C4-2B (cell line): ENCODE measurements at regions not wholly inside any gene's neighbourhood (a gene's known extent, or its start where the extent isn't known, plus 50 kb on each side); places are given as distances from the start of the nearest gene placed in this dataset.

Experiments
- ZFX ChIP-seq: fragments of 450-650 bp; IDR thresholded peaks from 2 replicates; pipeline ENCODE4 v1.6.1; 2017
- TF ChIP-seq, protein P1 (sequence below): fragments of 450-650 bp; conservative IDR thresholded peaks from 2 replicates; pipeline ENCODE4 v1.5.1; 2017; ENCODE audit warnings: mild to moderate bottlenecking

- TF ChIP-seq, protein P1, sequence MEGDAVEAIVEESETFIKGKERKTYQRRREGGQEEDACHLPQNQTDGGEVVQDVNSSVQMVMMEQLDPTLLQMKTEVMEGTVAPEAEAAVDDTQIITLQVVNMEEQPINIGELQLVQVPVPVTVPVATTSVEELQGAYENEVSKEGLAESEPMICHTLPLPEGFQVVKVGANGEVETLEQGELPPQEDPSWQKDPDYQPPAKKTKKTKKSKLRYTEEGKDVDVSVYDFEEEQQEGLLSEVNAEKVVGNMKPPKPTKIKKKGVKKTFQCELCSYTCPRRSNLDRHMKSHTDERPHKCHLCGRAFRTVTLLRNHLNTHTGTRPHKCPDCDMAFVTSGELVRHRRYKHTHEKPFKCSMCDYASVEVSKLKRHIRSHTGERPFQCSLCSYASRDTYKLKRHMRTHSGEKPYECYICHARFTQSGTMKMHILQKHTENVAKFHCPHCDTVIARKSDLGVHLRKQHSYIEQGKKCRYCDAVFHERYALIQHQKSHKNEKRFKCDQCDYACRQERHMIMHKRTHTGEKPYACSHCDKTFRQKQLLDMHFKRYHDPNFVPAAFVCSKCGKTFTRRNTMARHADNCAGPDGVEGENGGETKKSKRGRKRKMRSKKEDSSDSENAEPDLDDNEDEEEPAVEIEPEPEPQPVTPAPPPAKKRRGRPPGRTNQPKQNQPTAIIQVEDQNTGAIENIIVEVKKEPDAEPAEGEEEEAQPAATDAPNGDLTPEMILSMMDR, result no peak
- TF ChIP-seq ZFX, result no peak
Observed at GRCh38 chr6:90663873-90664272, 77.0 kb upstream of the MAP3K7 start.
